Chondrocyte (in vitro differentiated cells): ENCODE measurements at regions not wholly inside any gene's neighbourhood (a gene's known extent, or its start where the extent isn't known, plus 50 kb on each side); places are given as distances from the start of the nearest gene placed in this dataset.

Source experiments
- DNase-seq: peaks from one replicate; pipeline ENCODE4 v3.0.0; 2021; ENCODE audit warnings: mixed read lengths, low spot score
- H3K27ac Mint-ChIP-seq: one replicate; pipeline ENCODE4 v1.8.0; 2021; ENCODE audit warnings: mild to moderate bottlenecking, moderate library complexity, mixed read lengths; ENCODE audit not compliant: unreplicated experiment
- H3K27me3 Mint-ChIP-seq: 2 replicates; pipeline ENCODE4 v1.8.0; 2021; ENCODE audit warnings: low read depth, mixed read lengths
- H3K36me3 Mint-ChIP-seq: 2 replicates; pipeline ENCODE4 v1.8.0; 2021; ENCODE audit warnings: low read depth, mixed read lengths
- H3K4me1 Mint-ChIP-seq: 2 replicates; pipeline ENCODE4 v1.8.0; 2021; ENCODE audit warnings: low read depth, mild to moderate bottlenecking, mixed read lengths
- H3K4me3 Mint-ChIP-seq: one replicate; pipeline ENCODE4 v1.8.0; 2021; ENCODE audit warnings: mild to moderate bottlenecking, moderate library complexity, mixed read lengths; ENCODE audit not compliant: unreplicated experiment
- H3K9me3 Mint-ChIP-seq: 2 replicates; pipeline ENCODE4 v1.8.0; 2021; ENCODE audit warnings: low read depth, mixed read lengths
- CTCF ChIP-seq: fragments of 200-600 bp; sonication (generic); IDR thresholded peaks from 2 replicates; pipeline ENCODE4 v1.5.0; 2021; ENCODE audit warnings: antibody characterized with exemption, mild to moderate bottlenecking, moderate library complexity

DNA sequence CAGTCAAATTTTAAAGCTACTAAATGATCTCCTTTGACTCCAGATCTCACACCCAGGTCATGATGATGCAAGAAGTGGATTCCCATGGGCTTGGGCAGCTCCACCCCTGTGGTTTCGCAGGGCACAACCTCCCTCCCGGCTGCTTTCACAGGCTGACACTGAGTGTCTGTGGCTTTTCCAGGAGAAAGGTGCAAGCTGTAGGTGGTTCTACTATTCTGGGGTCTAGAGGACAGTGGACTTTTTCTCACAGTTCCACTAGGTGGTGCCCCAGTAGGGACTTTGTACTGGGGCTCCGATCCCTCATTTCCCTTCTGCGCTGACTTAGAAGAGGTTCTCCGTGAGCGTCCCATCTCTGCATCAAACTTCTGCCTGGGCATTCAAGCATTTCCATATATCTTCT, 845.2 kb downstream of the PCDH18 start:
- peak; percentile 50 for TF ChIP-seq CTCF
- Mint-ChIP-seq H3K9me3 (no peaks in the 10 kb centered on the region), H3K27ac (no peak overlapping the region), H3K27me3 (no peaks in the 10 kb centered on the region), H3K4me3 (no peak overlapping the region), H3K4me1 (peaks cover 6% of the 10 kb centered on the region), H3K36me3 (no peaks in the 10 kb centered on the region)
- no peak for DNase-seq

GRCh38 chr4:136680761-136681160, 851.5 kb downstream of the PCDH18 start:
- no peak for DNase-seq
- Mint-ChIP-seq H3K36me3 (no peaks in the 10 kb centered on the region), H3K4me1 (peaks cover 4% of the 10 kb centered on the region), H3K4me3 (no peak overlapping the region), H3K27me3 (no peaks in the 10 kb centered on the region), H3K27ac (no peak overlapping the region), H3K9me3 (no peaks in the 10 kb centered on the region)
- no peak for TF ChIP-seq CTCF

DNA sequence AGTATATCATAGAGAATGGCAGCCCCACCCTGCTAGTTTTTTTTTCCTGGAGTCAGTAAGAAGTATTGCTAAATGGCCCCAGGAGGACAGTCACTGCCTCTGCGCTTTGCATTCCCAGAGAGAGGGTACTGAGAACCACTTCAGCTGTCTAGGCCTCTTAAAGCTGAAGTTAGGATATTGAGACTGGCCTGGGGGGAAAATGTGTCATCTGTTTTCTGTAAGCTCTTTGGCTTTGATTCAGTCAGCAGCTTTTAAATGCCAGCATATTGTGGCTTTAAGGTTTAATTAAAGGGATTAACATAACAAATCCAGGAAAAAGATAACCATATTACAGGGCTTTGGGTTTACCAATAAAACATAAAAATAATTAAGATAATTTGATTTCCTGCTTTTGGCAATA, 852.0 kb downstream of the PCDH18 start:
- Mint-ChIP-seq H3K9me3 (no peaks in the 10 kb centered on the region), H3K27ac (no peak overlapping the region), H3K4me1 (peaks cover 4% of the 10 kb centered on the region), H3K4me3 (no peak overlapping the region), H3K27me3 (no peaks in the 10 kb centered on the region), H3K36me3 (no peaks in the 10 kb centered on the region)
- TF ChIP-seq CTCF = no peak
- DNase-seq = no peak

- H3K4me3 Mint-ChIP-seq = no peak overlapping the region
- peaks cover 6% of the 10 kb centered on the region for H3K9me3 Mint-ChIP-seq
- no peak for DNase-seq
- no peak for TF ChIP-seq CTCF
- peaks cover 5% of the 10 kb centered on the region for H3K4me1 Mint-ChIP-seq
- H3K27me3 Mint-ChIP-seq = no peaks in the 10 kb centered on the region
- H3K27ac Mint-ChIP-seq = no peak overlapping the region
- no peaks in the 10 kb centered on the region for H3K36me3 Mint-ChIP-seq
Measured at GRCh38 chr4:136670265-136670664, 862.0 kb downstream of the PCDH18 start.

DNA sequence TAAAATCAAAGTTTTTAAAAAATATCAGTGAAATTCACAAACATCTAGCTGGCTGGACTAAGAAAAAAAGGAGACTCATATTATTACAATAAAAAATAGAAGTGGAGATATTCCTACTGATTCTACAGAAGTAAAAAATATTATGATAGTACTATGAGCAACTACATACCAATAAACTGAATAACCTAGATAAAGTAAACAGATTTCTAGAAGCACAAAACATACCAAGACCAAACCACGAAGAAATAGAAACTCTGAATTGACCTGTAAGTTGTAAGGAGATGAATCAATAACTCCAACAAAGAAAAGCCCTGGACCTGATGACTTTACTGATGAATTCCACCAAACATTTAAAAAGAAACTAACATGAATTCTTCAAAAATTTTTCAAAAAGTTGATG, 867.3 kb downstream of the PCDH18 start:
- TF ChIP-seq CTCF = no peak
- Mint-ChIP-seq H3K36me3 (peaks cover 7% of the 10 kb centered on the region), H3K27me3 (no peaks in the 10 kb centered on the region), H3K4me1 (peaks cover 8% of the 10 kb centered on the region), H3K9me3 (peaks cover 26% of the 10 kb centered on the region), H3K27ac (no peak overlapping the region), H3K4me3 (no peak overlapping the region)
- no peak for DNase-seq
